Ovary (tissue), 7 donors: ENCODE measurements at regions not wholly inside any gene's neighbourhood (a gene's known extent, or its start where the extent isn't known, plus 50 kb on each side); places are given as distances from the start of the nearest gene placed in this dataset.

Experiments used
- DNase-seq, 5 donors: peaks; one replicate each; pipeline ENCODE4 v3.0.0-alpha.2; 2019 to 2020
- H3K27ac ChIP-seq, 2 donors: fragments of 200-600 bp; one replicate each; pipeline versions ENCODE4 v1.5.1 to v1.8.0; 2019 to 2022
- H3K27me3 ChIP-seq: fragments of 200-600 bp; one replicate; pipeline ENCODE4 v1.8.0; 2022
- H3K36me3 ChIP-seq: fragments of 200-600 bp; sonication (generic); one replicate; pipeline ENCODE4 v1.5.1; 2019
- H3K4me1 ChIP-seq: one replicate; pipeline ENCODE4 v1.8.1; 2013; ENCODE audit warnings: mild to moderate bottlenecking, moderate library complexity; ENCODE audit not compliant: insufficient read depth
- H3K4me3 ChIP-seq: fragments of 200-600 bp; sonication (generic); one replicate; pipeline ENCODE4 v1.5.1; 2017
- H3K9me3 ChIP-seq, 2 donors: fragments of 200-600 bp in 1 of 2; sonication (generic) in 1 of 2; one replicate each; pipeline versions ENCODE4 v1.5.1 to v1.8.1; 2013 to 2019; ENCODE audit warnings: mild to moderate bottlenecking in 1 of 2, moderate library complexity in 1 of 2
- EP300 ChIP-seq: sonication (generic); formaldehyde crosslinking; IDR thresholded peaks from one replicate; pipeline ENCODE4 v1.6.1; 2017; ENCODE audit warnings: antibody characterized with exemption
- POLR2A ChIP-seq: fragments of 450-650 bp; IDR thresholded peaks from one replicate; pipeline ENCODE4 v1.6.1; 2017; ENCODE audit warnings: antibody characterized with exemption, mild to moderate bottlenecking, moderate library complexity
- WGBS, 3 donors: extraction: QIAGEN DNeasy Blood & Tissue Kit in 1 of 3; methylation state at CpG; one replicate each; pipeline versions ENCODE4 v1.1.5 to v1.1.7; 2013 to 2017; 5-methylcytosine and 5-hydroxymethylcytosine counted together
- intact Hi-C, 4 donors: fragments of 100-400 bp; cut with DNase I; formaldehyde crosslinking; loops; one replicate each; pipeline versions ENCODE4 v1.11.0 to v1.15.1; 2022 to 2023
- TF ChIP-seq, protein P1 (sequence below), 3 donors: fragments of 450-650 bp in 2 of 3; fragments of 200-600 bp in 1 of 3; IDR thresholded peaks; one replicate each; pipeline versions ENCODE4 v1.5.1 to v1.8.0; 2016 to 2022; ENCODE audit warnings: antibody characterized with exemption in 3 of 3, mild to moderate bottlenecking in 1 of 3
- donor health status: DM: no; HTN: no; CAD: no; lungs with moderate emphysema.
- donor health status: DM: no; HTN: no; CAD: no.
- donor health status: Bipolar disorder and iron deficiency.
- donor health status: DM: no; HTN: no; CAD: no.
- donor health status: DM: yes; HTN: yes; CAD: no.

DNA sequence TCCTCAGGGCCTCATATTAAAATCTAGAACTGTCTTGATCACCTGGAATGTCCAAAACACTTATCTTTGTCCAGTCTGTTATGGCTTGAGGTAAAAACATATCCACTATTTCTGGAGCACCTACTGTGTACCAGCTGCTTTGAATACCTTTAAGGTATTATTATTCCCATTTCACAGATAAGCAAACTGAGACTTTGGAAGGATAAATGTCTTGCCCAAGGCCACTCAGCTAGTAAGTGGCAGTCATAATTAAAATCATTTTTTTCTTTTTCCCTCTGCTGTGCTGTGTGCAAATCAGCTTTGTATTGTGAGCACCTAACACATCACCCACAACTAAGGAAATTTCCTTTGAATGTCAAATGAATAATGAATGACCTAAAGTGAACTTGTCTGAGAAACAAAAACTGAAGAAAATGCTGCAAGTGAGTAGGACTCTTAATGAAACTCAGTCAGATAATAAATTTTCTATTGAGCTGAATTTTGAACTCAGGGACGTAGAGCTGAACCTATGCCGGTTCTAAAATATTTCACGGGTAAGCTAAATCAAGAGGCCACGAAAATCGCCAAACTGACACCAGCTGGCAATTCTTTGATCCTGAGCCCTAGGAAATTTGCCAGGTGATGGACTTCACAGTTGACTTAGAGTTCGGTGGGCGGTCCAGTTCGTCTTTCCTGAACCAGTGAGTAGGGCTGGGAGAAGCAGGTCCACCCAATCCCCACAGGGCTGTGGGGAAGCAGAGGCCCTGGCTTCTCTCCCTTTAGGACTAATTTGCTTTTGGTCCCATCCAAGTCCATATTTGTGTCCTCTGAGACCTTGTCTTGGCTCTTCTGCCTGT lies 159.7 kb upstream of the PWP1 start:
- Histone ChIP-seq H3K4me3 (no peak overlapping the region), H3K27me3 (no peaks in the 10 kb centered on the region), H3K4me1 (no peaks in the 10 kb centered on the region), H3K27ac (no peak overlapping the region), H3K9me3 (no peaks in the 10 kb centered on the region), H3K36me3 (no peaks in the 10 kb centered on the region)
- WGBS, 3 donors = 23 to 43% (median 30%) methylated on average over 8 of the region's 8 CpGs
- intact Hi-C loops = no loop called here
- TF ChIP-seq POLR2A (no peak), EP300 (no peak)
- TF ChIP-seq, protein P1, sequence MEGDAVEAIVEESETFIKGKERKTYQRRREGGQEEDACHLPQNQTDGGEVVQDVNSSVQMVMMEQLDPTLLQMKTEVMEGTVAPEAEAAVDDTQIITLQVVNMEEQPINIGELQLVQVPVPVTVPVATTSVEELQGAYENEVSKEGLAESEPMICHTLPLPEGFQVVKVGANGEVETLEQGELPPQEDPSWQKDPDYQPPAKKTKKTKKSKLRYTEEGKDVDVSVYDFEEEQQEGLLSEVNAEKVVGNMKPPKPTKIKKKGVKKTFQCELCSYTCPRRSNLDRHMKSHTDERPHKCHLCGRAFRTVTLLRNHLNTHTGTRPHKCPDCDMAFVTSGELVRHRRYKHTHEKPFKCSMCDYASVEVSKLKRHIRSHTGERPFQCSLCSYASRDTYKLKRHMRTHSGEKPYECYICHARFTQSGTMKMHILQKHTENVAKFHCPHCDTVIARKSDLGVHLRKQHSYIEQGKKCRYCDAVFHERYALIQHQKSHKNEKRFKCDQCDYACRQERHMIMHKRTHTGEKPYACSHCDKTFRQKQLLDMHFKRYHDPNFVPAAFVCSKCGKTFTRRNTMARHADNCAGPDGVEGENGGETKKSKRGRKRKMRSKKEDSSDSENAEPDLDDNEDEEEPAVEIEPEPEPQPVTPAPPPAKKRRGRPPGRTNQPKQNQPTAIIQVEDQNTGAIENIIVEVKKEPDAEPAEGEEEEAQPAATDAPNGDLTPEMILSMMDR (IDR thresholded peaks at IDR 0.05) = no peak
- DNase-seq = no peak

DNA sequence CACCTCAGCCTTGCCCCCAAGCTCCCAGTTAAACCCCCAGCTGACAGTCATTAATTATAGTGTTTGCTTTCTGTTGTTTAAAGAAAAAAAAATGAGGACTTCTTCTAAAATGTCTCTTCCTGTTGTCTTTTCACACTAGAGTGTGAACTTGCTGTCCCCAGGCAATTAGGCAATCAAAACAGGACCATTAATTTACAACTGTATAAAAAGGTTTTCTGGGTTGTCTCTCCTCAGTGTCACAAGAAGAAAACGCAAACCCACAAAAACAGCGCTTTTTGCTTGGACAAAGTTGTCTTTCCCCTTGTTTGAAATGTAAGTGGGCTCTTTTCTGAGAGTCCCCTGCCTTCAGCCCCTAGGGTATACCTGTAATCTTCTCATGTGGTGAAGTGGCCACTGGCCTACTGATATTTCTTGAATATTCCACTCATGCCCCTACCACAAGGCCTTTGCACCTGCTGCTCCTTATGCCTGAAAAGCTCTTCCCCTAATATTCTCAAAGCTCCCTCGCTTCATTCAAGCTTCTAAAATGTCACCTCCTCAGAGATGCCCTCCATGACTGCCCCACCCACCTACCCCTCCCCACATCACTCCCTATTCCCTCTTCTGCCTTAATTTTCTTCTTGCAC lies 158.9 kb upstream of the PWP1 start:
- intact Hi-C loops = no loop called here
- Histone ChIP-seq H3K4me3 (no peak overlapping the region), H3K27ac (no peak overlapping the region), H3K9me3 (no peaks in the 10 kb centered on the region), H3K36me3 (no peaks in the 10 kb centered on the region), H3K4me1 (no peaks in the 10 kb centered on the region), H3K27me3 (no peaks in the 10 kb centered on the region)
- no peak for DNase-seq
- TF ChIP-seq POLR2A = no peak
- TF ChIP-seq, protein P1 (IDR thresholded peaks at IDR 0.05) = no peak
- no peak for TF ChIP-seq EP300
- 76 to 77% (median 76%) methylated on average over 3 of the region's 3 CpGs for WGBS, 3 donors

DNA sequence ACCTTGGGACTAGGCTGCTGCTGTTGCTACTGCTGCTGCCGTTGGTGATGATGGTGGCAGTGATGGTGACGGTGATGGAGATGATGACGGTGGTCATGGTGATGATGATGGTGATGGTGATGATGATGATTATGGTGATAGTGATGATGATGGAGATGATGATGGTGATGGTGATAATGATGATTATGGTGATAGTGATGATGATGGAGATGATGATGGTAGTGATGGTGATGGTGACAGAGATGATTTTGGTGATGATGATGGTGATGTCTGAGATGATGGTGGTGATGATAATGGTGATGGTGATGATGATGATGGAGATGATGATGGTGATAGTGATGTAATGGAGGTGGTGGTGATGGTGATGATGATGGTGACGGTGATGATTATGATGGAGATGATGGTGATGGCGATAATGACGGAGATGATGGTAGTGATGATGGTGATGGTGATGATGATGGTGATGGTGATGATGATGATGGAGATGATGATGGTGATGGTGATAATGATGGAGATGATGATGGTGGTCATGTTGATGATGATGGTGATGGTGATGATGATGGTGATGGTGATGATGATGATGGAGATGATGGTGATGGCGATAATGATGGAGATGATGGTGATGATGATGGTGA lies 156.8 kb upstream of the PWP1 start:
- TF ChIP-seq, protein P1 (IDR thresholded peaks at IDR 0.05) = no peak
- TF ChIP-seq EP300 (no peak), POLR2A (no peak)
- intact Hi-C loops = no loop called here
- H3K4me3 ChIP-seq = no peak overlapping the region
- no peaks in the 10 kb centered on the region for H3K27me3 ChIP-seq
- no peaks in the 10 kb centered on the region for H3K9me3 ChIP-seq
- no peaks in the 10 kb centered on the region for H3K4me1 ChIP-seq
- no peak for DNase-seq
- H3K27ac ChIP-seq = no peak overlapping the region
- 88 to 97% (median 95%) methylated on average over 7 of the region's 7 CpGs for WGBS, 3 donors
- no peaks in the 10 kb centered on the region for H3K36me3 ChIP-seq

DNA sequence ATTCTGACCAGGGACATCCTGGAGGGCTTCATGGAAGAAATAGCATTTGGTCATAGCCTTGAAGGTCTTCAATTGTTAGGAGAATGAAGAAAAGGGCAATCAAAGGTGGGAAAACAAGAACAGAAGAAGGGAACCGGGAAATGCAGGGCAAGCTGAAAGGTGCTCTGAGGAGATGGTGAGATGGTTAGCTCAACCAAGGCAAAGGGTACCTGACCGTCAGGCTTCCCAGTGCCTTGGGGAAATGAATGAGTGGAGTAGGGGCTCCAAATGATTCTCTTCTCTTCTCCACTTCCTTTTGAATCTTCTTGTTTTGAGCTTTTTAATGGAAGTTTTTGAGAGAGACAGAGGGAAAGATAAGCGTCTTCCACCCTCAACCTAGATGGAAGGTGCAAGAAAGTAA lies 155.6 kb upstream of the PWP1 start:
- intact Hi-C loops = no loop called here

More for the DNA sequence above, 155.6 kb upstream of the PWP1 start:
- WGBS, 3 donors = 79 to 92% (median 87%) methylated on average over 3 of the region's 3 CpGs
- H3K27ac ChIP-seq = no peak overlapping the region
- no peaks in the 10 kb centered on the region for H3K9me3 ChIP-seq
- no peak for DNase-seq
- no peaks in the 10 kb centered on the region for H3K27me3 ChIP-seq
- no peaks in the 10 kb centered on the region for H3K4me1 ChIP-seq
- H3K36me3 ChIP-seq = no peaks in the 10 kb centered on the region
- TF ChIP-seq, protein P1 (IDR thresholded peaks at IDR 0.05) = no peak
- no peak for TF ChIP-seq EP300
- TF ChIP-seq POLR2A = no peak
- no peak overlapping the region for H3K4me3 ChIP-seq
